NCI-H748 (cell line): ENCODE measurements at regions not wholly inside any gene's neighbourhood (a gene's known extent, or its start where the extent isn't known, plus 50 kb on each side); places are given as distances from the start of the nearest gene placed in this dataset.

ENCODE experiments used
- DNase-seq: peaks from one replicate; lab custom pipeline; 2025; ENCODE audit not compliant: unreplicated experiment; lab: John Stamatoyannopoulos, UW

DNA sequence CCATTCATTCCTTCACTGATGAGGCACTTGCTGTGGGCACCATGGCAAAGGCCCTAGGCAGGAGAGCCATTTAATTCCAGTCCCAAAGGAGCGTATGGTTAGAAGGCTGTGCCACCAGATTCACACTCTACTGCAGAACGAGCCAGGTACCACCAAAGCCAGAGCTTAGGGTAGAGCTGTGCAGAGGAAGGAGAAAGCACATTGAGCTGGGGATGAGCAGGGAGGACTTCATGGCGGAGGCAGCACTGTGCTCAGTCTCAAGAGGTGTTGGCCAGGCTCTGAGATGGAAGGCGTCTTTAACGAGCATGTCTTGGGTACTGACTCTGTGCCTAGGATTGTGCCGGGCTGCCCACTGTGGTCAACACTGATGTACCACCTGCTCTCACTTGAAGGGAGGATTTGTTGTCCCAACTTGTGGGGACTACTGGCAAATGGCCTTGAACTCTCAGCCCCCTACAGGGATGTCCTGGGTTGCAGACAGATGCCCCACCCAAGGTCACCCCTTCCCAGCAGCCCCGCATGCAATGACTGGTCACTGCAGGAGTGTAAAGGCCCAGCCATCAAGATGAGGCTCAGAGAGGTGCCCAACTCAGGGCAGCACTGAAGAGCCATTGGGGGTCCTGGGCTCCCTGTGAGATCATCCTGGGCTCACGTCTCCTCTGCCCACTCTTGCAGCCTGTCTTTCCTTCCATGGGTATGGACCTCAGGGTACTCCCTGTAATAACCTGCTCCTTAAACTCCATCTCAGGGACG is 251.4 kb downstream of the GLI2 start:
- DNase-seq = no peak

DNA sequence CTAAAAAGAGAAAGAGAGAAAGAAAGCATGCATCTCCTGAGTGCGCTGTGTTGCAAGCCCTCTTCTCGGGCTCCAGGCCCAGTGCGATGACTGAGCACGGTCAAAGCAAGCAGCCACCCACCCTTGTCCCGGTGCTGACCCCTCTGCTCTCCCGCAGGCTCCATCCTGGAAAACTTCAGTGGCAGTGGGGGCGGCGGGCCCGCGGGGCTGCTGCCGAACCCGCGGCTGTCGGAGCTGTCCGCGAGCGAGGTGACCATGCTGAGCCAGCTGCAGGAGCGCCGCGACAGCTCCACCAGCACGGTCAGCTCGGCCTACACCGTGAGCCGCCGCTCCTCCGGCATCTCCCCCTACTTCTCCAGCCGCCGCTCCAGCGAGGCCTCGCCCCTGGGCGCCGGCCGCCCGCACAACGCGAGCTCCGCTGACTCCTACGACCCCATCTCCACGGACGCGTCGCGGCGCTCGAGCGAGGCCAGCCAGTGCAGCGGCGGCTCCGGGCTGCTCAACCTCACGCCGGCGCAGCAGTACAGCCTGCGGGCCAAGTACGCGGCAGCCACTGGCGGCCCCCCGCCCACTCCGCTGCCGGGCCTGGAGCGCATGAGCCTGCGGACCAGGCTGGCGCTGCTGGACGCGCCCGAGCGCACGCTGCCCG is 252.5 kb downstream of the GLI2 start:
- DNase-seq = no peak

DNA sequence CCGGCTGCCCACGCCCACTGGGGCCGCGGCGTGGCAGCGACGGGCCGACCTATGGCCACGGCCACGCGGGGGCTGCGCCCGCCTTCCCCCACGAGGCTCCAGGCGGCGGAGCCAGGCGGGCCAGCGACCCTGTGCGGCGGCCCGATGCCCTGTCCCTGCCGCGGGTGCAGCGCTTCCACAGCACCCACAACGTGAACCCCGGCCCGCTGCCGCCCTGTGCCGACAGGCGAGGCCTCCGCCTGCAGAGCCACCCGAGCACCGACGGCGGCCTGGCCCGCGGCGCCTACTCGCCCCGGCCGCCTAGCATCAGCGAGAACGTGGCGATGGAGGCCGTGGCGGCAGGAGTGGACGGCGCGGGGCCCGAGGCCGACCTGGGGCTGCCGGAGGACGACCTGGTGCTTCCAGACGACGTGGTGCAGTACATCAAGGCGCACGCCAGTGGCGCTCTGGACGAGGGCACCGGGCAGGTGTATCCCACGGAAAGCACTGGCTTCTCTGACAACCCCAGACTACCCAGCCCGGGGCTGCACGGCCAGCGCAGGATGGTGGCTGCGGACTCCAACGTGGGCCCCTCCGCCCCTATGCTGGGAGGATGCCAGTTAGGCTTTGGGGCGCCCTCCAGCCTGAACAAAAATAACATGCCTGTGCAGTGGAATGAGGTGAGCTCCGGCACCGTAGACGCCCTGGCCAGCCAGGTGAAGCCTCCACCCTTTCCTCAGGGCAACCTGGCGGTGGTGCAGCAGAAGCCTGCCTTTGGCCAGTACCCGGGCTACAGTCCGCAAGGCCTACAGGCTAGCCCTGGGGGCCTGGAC is 253.2 kb downstream of the GLI2 start:
- DNase-seq = no peak

DNA sequence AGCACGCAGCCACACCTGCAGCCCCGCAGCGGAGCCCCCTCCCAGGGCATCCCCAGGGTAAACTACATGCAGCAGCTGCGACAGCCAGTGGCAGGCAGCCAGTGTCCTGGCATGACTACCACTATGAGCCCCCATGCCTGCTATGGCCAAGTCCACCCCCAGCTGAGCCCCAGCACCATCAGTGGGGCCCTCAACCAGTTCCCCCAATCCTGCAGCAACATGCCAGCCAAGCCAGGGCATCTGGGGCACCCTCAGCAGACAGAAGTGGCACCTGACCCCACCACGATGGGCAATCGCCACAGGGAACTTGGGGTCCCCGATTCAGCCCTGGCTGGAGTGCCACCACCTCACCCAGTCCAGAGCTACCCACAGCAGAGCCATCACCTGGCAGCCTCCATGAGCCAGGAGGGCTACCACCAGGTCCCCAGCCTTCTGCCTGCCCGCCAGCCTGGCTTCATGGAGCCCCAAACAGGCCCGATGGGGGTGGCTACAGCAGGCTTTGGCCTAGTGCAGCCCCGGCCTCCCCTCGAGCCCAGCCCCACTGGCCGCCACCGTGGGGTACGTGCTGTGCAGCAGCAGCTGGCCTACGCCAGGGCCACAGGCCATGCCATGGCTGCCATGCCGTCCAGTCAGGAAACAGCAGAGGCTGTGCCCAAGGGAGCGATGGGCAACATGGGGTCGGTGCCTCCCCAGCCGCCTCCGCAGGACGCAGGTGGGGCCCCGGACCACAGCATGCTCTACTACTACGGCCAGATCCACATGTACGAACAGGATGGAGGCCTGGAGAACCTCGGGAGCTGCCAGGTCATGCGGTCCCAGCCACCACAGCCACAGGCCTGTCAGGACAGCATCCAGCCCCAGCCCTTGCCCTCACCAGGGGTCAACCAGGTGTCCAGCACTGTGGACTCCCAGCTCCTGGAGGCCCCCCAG is 254.1 kb downstream of the GLI2 start:
- DNase-seq = no peak

DNA sequence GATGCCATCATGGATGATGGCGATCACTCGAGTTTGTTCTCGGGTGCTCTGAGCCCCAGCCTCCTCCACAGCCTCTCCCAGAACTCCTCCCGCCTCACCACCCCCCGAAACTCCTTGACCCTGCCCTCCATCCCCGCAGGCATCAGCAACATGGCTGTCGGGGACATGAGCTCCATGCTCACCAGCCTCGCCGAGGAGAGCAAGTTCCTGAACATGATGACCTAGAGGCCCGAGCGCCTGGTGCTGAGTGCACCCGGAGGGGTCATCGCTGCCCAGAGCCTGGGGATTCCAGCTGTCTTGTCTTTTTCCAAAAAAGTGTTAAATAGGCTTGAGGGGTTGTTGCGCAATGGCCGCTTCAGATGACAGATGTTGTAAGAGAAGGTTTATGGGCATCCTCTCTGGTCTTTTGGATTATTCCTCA is 254.8 kb downstream of the GLI2 start:
- no peak for DNase-seq

DNA sequence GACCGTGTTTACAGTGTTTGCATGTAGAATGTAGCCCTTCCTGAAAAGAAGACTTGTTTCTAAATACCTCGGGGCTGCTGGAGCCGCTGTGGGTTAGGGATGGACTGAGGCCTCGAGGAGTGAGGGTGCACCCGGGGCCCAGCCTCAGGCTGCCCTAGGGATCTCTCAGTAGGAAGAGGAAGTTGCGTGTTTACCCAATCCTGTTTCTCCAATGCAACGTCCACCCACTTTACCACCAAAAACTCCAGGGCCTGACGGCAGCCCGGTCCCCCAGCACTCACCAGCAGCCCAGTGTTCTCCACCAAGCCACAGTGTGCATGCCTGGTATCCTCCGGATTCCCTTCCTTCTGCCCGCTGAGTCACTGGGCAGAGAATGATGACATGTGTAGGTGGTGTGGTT is 255.8 kb downstream of the GLI2 start:
- no peak for DNase-seq

DNA sequence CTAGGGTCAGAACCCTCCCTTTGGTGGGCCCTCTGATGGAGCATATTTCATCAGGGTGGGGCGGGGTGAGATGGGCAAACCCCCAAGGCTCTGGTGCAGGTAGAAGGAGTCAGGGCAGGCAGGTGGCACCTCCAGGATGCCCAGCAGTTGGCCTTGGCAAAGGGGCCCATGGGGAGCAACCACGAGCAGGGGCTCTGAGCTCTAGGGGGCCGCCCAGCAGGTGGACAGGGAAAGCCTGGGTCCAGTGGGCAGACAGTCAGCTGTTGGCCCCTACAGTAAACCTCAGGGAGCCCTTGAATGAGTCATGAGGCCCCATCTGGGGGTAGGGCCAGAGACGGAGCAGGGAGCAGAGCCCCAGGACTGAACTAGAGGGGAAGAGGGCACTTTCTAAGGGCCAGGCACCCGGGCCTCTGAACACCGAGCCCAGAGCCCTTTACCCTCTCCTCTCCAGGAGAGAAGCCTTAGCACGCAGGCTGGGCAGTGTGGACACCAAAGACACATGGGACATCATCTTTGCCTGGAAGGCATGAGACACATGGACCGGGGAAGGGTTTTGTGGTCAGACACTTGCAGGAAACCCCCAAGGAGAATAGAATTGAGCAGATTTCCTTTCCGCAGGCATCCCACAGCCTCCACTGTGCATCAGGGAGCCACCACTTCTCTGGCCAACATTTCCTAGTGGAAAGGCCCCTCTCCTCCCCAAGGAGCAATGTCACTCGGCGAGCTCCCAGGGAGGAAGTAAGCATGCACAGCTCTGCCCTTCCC is 257.3 kb downstream of the GLI2 start:
- DNase-seq = no peak

DNA sequence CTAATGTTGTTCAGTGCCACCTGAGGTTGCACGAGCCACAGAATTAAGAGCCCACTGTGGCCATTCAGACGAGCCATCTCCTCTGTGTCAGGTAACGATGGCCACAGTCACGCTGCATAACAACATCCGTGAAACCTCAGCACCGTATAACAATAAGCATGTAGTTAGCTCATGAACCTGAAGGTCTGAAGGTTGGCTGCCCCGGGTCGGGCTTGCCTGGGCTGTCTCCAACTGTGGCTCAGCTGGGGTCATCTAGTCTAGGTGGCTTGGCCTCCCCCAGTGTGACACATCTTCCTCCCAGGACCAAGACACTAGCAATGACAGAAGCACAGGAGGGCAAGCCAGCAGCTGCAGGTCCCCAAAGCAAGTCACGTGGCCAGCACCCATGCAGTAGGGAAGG is 258.0 kb downstream of the GLI2 start:
- DNase-seq = no peak

DNA sequence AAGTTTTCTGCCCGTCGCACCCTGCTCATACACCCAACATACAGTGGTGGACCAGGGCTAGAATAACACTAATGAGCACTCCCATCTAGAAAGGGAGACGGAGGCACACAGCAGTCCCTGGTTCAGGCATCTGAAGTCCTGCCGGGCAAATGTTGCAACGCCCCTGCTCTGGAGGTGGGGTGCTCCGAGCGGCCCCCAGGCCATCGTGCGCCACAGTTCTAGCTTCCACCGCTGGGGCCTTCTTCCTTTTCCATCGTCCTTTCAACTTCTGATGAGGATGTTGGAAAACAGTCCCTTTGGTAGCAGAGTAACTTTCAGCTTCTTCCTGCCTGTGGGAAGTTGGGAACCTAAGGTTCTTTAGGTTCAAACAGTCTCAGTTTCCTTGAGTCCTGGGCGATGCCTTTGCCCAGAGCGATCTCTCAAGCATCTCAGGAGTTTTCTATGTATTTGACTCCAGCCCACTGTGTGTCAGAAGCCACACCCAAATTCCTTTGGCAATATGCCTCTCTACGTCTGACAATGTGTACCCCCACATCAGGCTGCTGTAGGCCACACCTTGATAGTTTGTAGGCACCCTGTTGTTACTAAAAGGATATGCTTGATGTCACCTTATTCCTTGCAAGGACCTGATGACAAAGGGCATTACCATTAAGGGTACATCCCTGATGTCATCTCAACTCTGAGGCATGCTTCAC is 258.8 kb downstream of the GLI2 start:
- DNase-seq = no peak

DNA sequence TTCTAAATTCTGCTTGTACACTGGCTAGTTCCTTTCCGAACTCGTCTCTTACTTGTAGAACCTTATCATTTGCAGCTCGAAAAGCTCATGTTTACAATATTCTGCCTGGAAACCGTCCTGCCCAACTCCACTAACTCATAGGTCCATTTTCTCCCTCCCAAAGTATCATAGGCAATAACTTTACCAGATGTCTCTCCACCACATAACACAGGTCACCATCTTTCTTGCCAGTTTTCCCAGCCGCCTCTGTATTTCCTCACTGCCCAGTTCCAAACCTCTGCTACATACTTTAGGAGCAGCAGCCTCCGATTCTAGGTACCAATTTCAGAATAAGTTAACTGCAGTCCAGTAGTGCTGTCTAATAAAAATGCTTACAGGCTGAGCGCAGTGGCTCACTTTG is 259.5 kb downstream of the GLI2 start:
- no peak for DNase-seq

DNA sequence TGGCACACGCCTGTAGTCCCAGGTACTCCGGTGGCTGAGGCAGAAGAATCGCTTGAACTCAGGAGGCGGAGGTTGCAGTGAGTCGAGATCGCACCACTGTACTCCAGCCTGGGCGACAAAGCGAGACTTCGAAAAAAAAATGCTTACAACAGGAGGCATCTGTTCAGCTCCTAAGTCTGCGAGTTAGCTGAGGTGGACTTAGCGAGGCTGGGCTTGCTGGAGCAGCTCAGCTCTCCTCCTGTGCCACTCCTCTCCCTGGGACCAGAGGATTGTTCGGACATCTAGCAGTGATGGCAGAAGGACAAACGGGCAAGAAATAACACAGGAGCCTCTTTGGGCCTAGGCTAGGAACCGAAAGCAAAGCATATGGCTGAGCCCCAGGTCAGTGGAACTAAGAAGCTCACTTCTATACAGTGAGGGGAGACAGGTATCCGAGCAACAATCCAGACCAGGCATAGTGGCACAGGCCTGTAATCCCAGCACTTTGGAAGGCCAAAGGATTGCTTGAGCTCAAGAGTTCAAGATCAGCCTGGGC is 260.1 kb downstream of the GLI2 start:
- DNase-seq = no peak

DNA sequence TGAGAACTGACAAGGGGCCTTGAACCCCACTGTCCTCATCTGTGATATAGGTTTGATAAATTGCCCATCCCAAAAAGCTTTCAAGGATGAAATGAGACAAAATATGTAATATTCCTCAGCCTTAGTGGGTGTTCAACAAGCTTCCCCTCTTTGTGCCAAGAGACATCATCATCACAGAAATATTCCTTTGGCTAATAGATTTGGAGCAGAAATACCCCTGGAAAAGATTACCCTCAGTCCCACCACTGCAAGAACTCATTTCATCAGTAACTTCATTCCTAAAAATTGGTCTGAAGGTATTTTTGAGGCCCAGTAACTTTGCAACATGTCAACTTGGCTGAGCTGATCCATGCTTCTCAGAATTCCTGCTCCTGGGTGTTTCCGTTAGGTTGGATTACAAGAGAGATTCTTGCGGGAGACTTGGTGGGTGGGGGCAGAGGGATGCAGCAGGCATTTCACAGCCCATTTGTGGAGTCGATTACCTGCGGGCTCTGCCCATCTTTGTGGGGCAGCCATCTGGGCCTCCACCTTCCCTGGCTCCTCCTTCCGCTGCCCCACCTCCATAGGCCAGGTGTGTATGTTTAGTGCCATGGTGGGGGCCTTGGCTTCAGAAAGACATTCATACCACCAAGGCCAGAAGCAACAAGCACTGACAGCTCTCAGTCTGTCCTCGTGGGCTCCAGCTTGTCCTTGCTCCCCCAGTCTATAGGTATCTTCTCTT is 263.9 kb downstream of the GLI2 start:
- DNase-seq = no peak

DNA sequence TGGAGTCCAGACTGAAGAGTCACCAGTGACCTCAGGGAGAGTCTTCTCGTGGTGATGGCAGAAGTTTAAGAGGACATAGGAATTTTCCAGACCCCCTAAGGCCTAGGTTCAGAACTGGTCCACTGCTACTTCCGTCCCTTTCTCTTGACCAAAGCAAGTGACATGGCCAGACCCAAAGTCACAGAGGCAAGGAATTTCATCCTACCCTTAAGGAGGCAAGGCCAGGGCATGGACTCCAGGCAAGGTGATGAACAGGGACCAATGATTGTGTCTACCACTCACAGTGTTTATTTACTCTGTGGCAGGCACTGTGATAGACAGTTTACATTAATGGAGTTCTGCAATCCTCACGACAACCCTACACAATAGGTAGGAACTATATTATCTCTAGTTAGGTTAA is 265.1 kb downstream of the GLI2 start:
- DNase-seq = no peak

DNA sequence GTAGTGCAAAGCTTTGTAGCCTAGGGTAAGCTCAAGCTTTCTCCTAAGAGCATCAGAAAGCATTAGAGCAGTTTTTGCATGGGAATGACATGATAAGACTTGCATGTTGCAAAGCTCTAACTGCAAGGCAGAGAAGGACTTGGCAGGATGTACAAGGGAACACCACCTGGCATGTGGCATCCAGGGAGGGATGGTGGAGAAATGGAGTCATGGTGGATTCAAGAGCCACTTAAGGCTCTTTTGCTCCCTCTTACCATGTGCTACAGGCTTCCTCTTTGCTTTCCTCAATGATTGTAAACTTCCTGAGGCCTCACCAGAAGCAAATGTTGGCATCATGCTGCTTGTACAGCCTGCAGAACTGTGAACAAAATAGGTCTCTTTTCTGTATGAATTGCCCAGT is 266.0 kb downstream of the GLI2 start:
- DNase-seq = no peak

DNA sequence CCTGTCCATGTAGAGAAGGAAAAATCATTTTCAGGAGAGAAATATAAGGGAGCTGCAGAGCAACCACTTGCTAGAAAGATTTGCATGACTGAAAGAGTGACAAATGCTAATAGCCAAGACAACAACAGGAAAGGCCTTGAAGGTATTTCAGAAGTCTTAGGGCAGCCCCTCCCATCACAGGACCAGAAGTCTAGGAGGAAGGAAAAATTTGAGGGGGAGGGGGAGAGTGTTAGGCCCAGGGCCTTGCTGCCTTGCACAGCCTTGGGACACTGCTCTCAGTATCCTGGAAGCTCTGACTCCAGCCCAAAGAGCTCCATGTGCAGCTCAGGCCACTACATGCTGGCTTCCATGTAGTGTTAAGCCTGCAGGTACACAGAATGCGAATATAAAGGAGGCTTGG is 266.9 kb downstream of the GLI2 start:
- DNase-seq = no peak

DNA sequence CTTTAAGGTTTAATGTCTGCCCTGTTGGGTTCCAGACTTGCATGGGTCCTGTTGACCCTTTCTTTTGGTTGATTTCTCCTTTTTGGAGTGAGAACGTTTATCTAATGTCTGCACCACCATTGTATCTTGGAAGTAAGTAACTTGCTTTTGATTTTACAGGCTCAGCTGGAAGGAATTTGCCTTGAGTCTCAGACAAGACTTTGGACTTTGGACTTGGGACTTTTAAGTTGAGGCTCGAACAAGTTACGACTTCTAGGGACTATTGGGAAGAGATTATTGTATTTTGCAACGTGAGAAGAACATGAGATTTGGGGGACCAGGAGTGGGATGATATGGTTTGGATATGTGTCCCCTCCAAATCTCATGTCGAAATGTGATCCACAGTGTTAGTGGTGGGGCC is 267.7 kb downstream of the GLI2 start:
- no peak for DNase-seq

DNA sequence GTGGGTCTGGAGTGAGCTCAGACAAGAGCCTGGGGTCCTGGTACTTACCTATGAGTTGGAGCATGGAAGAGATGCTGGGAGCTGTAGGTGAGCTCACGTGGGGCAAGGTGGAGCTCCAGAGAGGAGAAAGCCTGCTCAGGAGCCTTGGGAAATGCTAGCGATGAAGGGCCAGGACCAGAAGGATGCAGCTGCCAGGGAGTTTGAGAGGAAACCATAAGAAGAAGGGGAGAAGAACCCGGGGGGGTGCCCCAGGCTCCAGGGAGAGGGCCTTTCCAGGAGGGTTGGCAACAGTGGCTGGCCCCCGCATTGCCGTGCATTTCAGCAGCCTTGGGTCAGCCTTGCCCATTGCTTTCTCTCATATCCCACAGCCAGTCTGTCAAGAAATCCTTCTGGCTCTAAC is 268.7 kb downstream of the GLI2 start:
- no peak for DNase-seq

DNA sequence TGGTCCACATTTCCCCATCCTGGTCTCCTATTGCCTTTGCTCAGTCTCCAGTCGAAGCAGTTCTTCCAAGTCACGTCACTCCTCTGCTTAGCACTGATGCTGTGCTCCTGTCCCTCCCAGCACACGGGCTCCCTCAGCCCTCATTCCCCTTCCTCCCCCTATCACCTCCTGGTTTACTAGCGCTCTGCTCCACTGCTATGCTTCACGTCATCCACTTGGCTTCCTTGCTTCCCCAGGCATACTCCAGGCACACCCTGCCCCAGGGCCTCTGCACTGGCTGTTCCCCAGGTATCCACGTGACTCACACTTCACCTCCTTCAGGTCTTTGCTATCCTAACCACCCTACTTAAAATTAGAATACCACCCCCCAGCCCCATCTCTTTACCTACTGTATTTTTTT is 269.3 kb downstream of the GLI2 start:
- DNase-seq = no peak

DNA sequence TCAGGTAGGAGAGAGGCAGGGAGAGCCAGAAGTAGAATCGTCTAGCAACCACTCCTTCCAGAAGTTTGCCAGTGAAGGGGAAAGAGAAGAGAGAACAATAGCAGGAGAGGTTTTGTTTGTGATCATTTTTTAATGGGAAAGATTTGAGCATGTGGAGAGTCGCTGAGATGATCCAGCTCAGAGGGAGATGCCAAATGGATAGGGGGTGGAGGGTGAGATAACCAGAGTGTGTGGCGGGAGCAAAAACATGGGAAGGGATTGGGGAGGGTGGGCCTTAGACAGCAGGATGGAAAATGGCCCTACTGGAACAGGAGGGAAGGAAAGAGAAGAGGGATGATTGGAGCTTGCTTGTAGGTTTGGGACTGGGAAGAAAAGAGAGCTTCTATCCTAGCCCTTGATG is 269.8 kb downstream of the GLI2 start:
- DNase-seq = no peak
